WTC11 (cell line): ENCODE measurements at regions not wholly inside any gene's neighbourhood (a gene's known extent, or its start where the extent isn't known, plus 50 kb on each side); places are given as distances from the start of the nearest gene placed in this dataset.

ENCODE experiments used
- ATAC-seq: fragments of 200-7000 bp; cut with Tn5 transposase; 2 replicates; pipeline ENCODE4 v1.10.0; 2021; ENCODE audit warnings: mild to moderate bottlenecking, moderate library complexity
- CTCF ChIA-PET: fragments of 300-600 bp; sonication (Branson Sonifier 250); formaldehyde crosslinking; loops from one replicate; lab custom pipeline; 2021; ENCODE audit warnings: antibody characterized with exemption; lab: Charles Lee
- POLR2A ChIA-PET: fragments of 350-600 bp; sonication (Branson Sonifier 250); formaldehyde crosslinking; loops from one replicate; lab custom pipeline; 2021; ENCODE audit warnings: antibody characterized with exemption; lab: Charles Lee
- DNase-seq: peaks from one replicate; pipeline ENCODE4 v3.0.0; 2021; ENCODE audit warnings: low spot score
- H3K27ac Mint-ChIP-seq: 2 replicates; pipeline ENCODE4 v1.8.0; 2021; ENCODE audit warnings: mixed read lengths
- H3K27me3 Mint-ChIP-seq: 2 replicates; pipeline ENCODE4 v1.8.0; 2021; ENCODE audit warnings: low read depth, mild to moderate bottlenecking, moderate library complexity, mixed read lengths
- H3K36me3 Mint-ChIP-seq: 2 replicates; pipeline ENCODE4 v1.8.0; 2021; ENCODE audit warnings: mixed read lengths
- H3K4me1 Mint-ChIP-seq: 2 replicates; pipeline ENCODE4 v1.8.0; 2022; ENCODE audit warnings: mixed read lengths
- H3K4me3 Mint-ChIP-seq: 2 replicates; pipeline ENCODE4 v1.8.0; 2021; ENCODE audit warnings: mild to moderate bottlenecking, moderate library complexity, mixed read lengths
- H3K9me3 Mint-ChIP-seq: 2 replicates; pipeline ENCODE4 v1.8.0; 2021; ENCODE audit warnings: mixed read lengths
- ARID4B ChIP-seq: sonication (generic); formaldehyde crosslinking; IDR thresholded peaks from 2 replicates; pipeline ENCODE4 v1.8.0; 2023; ENCODE audit warnings: missing genetic modification reagents, mild to moderate bottlenecking, borderline replicate concordance
- ESRRA ChIP-seq: sonication (generic); formaldehyde crosslinking; IDR thresholded peaks from 2 replicates; pipeline ENCODE4 v1.8.1; 2022; ENCODE audit warnings: mild to moderate bottlenecking, missing genetic modification reagents, borderline replicate concordance
- NFATC4 ChIP-seq: fragments of 250-450 bp; sonication (Bioruptor Pico); IDR thresholded peaks from 2 replicates; pipeline ENCODE4 v1.9.0; 2021; ENCODE audit warnings: mild to moderate bottlenecking
- NFE2L1 ChIP-seq: sonication (generic); formaldehyde crosslinking; IDR thresholded peaks from 2 replicates; pipeline ENCODE4 v1.8.1; 2023; ENCODE audit warnings: missing genetic modification reagents
- NR1H2 ChIP-seq: sonication (generic); formaldehyde crosslinking; IDR thresholded peaks from 2 replicates; pipeline ENCODE4 v1.9.0; 2021; ENCODE audit warnings: mild to moderate bottlenecking, moderate library complexity, missing genetic modification reagents
- TP53 ChIP-seq: sonication (generic); formaldehyde crosslinking; IDR thresholded peaks from 2 replicates; pipeline ENCODE4 v1.8.1; 2023; ENCODE audit warnings: mild to moderate bottlenecking, missing genetic modification reagents
- ZNF317 ChIP-seq: sonication (generic); formaldehyde crosslinking; IDR thresholded peaks from 2 replicates; pipeline ENCODE4 v1.8.1; 2023; ENCODE audit warnings: low read depth, mild to moderate bottlenecking, moderate library complexity, missing genetic modification reagents, borderline replicate concordance
- ZNF396 ChIP-seq: fragments of 250-450 bp; sonication (Bioruptor Pico); IDR thresholded peaks from 2 replicates; pipeline ENCODE4 v1.8.0; 2021; ENCODE audit warnings: mild to moderate bottlenecking, moderate library complexity, borderline replicate concordance
- ZNF416 ChIP-seq: fragments of 250-450 bp; sonication (Bioruptor Pico); IDR thresholded peaks from 2 replicates; pipeline ENCODE4 v1.9.0; 2021; ENCODE audit warnings: mild to moderate bottlenecking, inconsistent platforms
- ZNF532 ChIP-seq: fragments of 250-450 bp; sonication (Bioruptor Pico); IDR thresholded peaks from 2 replicates; pipeline ENCODE4 v1.9.0; 2021; ENCODE audit warnings: mild to moderate bottlenecking, borderline replicate concordance
- ZSCAN18 ChIP-seq: fragments of 250-450 bp; sonication (Bioruptor Pico); IDR thresholded peaks from 2 replicates; pipeline ENCODE4 v2.1.2; 2022; ENCODE audit warnings: mild to moderate bottlenecking, moderate library complexity
- TF ChIP-seq, protein P1 (sequence below): sonication (generic); formaldehyde crosslinking; IDR thresholded peaks from 2 replicates; pipeline ENCODE4 v1.8.1; 2022; ENCODE audit warnings: missing genetic modification reagents, borderline replicate concordance
- TF ChIP-seq, protein P2 (sequence below): sonication (generic); formaldehyde crosslinking; IDR thresholded peaks from 2 replicates; pipeline ENCODE4 v1.8.1; 2023; ENCODE audit warnings: mild to moderate bottlenecking, missing genetic modification reagents, moderate library complexity
- TF ChIP-seq, protein P3 (sequence below): sonication (generic); formaldehyde crosslinking; IDR thresholded peaks from 2 replicates; pipeline ENCODE4 v1.8.0; 2023; ENCODE audit warnings: missing genetic modification reagents
- TF ChIP-seq, protein P4 (sequence below): sonication (generic); formaldehyde crosslinking; IDR thresholded peaks from 2 replicates; pipeline ENCODE4 v1.8.1; 2023; ENCODE audit warnings: mild to moderate bottlenecking, missing genetic modification reagents

- TF ChIP-seq, protein P1, sequence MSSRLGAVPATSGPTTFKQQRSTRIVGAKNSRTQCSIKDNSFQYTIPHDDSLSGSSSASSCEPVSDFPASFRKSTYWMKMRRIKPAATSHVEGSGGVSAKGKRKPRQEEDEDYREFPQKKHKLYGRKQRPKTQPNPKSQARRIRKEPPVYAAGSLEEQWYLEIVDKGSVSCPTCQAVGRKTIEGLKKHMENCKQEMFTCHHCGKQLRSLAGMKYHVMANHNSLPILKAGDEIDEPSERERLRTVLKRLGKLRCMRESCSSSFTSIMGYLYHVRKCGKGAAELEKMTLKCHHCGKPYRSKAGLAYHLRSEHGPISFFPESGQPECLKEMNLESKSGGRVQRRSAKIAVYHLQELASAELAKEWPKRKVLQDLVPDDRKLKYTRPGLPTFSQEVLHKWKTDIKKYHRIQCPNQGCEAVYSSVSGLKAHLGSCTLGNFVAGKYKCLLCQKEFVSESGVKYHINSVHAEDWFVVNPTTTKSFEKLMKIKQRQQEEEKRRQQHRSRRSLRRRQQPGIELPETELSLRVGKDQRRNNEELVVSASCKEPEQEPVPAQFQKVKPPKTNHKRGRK (CRISPR knock-in tag), result no peak
- TF ChIP-seq NR1H2 (CRISPR knock-in tag) (no peak), ARID4B (CRISPR knock-in tag) (no peak)
Observed at GRCh38 chr17:34719569-34719968, 140.2 kb downstream of the TMEM132E start (continued).

DNA sequence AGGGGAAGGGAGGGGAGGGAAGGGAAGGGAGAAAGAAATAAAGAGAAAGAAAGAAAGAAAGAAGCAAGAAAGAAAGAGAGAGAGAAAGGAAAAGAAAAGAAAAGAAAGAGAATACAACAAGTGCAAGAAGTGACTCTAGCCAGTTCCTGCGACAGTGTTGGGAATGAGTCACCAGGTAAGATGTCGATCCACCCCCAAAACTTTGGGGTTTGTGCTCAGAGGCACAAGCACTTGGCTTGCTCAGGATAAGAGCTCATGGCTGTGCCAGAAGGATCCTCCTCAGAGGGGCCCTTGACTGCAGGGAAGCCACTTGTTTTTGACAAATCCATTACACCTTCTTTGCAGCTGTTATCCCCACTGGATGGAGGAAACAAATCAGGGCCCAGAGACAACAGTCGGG, 137.7 kb downstream of the TMEM132E start:
- no peaks in the 10 kb centered on the region for H3K9me3 Mint-ChIP-seq
- ATAC-seq (no peak), DNase-seq (no peak)
- ChIA-PET POLR2A (no interaction called here), CTCF (no interaction called here)
- no peak overlapping the region for H3K27ac Mint-ChIP-seq
- no peaks in the 10 kb centered on the region for H3K36me3 Mint-ChIP-seq
- H3K27me3 Mint-ChIP-seq, result no peaks in the 10 kb centered on the region
- H3K4me3 Mint-ChIP-seq, result no peak overlapping the region
- H3K4me1 Mint-ChIP-seq, result no peaks in the 10 kb centered on the region
- TF ChIP-seq, protein P2, sequence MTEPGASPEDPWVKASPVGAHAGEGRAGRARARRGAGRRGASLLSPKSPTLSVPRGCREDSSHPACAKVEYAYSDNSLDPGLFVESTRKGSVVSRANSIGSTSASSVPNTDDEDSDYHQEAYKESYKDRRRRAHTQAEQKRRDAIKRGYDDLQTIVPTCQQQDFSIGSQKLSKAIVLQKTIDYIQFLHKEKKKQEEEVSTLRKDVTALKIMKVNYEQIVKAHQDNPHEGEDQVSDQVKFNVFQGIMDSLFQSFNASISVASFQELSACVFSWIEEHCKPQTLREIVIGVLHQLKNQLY, result no peak
- TF ChIP-seq, all 79 proteins: peak for 0

DNA sequence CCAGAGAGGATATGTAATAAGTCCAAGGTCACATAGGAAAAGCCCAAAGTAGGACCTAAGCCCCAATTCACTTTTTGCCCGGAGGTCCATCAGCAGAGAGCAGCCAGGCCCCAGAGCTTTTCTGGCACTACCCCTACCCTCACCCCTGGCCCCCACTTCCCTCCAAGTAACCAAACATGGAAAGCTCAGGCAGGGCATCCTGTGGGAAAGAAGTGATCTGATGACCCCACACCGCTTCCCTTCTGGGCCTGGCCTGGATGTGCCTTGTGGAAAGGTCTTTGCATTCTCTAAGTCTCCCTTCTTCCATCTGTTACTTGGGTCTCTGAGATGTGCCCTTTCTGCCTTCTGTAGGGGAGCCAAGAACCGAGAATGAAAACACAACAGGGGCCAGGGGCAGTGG, 136.9 kb downstream of the TMEM132E start:
- no peak overlapping the region for H3K4me3 Mint-ChIP-seq
- H3K9me3 Mint-ChIP-seq, result no peaks in the 10 kb centered on the region
- H3K27ac Mint-ChIP-seq, result no peak overlapping the region
- no peaks in the 10 kb centered on the region for H3K4me1 Mint-ChIP-seq
- H3K27me3 Mint-ChIP-seq, result no peaks in the 10 kb centered on the region
- ChIA-PET POLR2A (no interaction called here), CTCF (interaction anchor here (1.6 kb wide), 1 partner anchor 11 kb away, joined by 3 read pairs; no protein-coding TSS in a partner anchor)
- no peak for TF ChIP-seq ZNF396 (CRISPR knock-in tag)
- TF ChIP-seq ZNF532 (CRISPR knock-in tag), result no peak
- TF ChIP-seq ZSCAN18 (CRISPR knock-in tag), result no peak
- TF ChIP-seq, protein P3, sequence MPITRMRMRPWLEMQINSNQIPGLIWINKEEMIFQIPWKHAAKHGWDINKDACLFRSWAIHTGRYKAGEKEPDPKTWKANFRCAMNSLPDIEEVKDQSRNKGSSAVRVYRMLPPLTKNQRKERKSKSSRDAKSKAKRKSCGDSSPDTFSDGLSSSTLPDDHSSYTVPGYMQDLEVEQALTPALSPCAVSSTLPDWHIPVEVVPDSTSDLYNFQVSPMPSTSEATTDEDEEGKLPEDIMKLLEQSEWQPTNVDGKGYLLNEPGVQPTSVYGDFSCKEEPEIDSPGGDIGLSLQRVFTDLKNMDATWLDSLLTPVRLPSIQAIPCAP (CRISPR knock-in tag), result no peak
- no peak for TF ChIP-seq ZNF317 (CRISPR knock-in tag)
- TF ChIP-seq, protein P4, sequence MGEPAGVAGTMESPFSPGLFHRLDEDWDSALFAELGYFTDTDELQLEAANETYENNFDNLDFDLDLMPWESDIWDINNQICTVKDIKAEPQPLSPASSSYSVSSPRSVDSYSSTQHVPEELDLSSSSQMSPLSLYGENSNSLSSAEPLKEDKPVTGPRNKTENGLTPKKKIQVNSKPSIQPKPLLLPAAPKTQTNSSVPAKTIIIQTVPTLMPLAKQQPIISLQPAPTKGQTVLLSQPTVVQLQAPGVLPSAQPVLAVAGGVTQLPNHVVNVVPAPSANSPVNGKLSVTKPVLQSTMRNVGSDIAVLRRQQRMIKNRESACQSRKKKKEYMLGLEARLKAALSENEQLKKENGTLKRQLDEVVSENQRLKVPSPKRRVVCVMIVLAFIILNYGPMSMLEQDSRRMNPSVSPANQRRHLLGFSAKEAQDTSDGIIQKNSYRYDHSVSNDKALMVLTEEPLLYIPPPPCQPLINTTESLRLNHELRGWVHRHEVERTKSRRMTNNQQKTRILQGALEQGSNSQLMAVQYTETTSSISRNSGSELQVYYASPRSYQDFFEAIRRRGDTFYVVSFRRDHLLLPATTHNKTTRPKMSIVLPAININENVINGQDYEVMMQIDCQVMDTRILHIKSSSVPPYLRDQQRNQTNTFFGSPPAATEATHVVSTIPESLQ (CRISPR knock-in tag), result no peak
- TF ChIP-seq NFATC4, result no peak
- TF ChIP-seq ESRRA (CRISPR knock-in tag), result no peak
- no peak for TF ChIP-seq ZNF416 (CRISPR knock-in tag)
- TF ChIP-seq NFE2L1 (CRISPR knock-in tag), result no peak
- TF ChIP-seq TP53 (CRISPR knock-in tag), result no peak
- no peaks in the 10 kb centered on the region for H3K36me3 Mint-ChIP-seq
- DNase-seq, result no peak
- no peak for ATAC-seq
